NCI-H2227 (cell line): ENCODE measurements at regions not wholly inside any gene's neighbourhood (a gene's known extent, or its start where the extent isn't known, plus 50 kb on each side); places are given as distances from the start of the nearest gene placed in this dataset.

Experiments used
- DNase-seq: peaks from one replicate; lab custom pipeline; 2025; ENCODE audit not compliant: unreplicated experiment; lab: John Stamatoyannopoulos, UW

DNA sequence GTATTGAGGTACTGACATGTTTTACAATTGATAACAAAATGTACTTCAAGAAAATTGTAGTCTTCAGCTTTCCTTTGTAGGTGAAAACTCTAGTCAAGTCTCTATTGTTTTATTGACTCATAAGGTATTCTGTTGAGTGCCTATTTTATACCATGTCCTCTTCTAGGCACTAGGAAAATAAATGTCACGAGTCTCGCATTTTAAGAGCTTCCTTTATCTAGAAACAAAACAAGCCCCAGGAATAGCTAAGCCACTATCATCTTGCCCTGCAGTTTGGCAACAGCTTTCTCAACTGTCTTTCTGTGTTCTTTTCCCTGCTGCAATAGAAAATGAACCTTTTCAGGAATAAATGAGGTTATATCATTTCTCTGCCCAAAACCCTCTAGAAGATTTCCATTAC, 288.5 kb upstream of the NEGR1 start:
- no peak for DNase-seq

GRCh38 chr1:72568113-72568512, 285.8 kb upstream of the NEGR1 start:
- DNase-seq: no peak

DNA sequence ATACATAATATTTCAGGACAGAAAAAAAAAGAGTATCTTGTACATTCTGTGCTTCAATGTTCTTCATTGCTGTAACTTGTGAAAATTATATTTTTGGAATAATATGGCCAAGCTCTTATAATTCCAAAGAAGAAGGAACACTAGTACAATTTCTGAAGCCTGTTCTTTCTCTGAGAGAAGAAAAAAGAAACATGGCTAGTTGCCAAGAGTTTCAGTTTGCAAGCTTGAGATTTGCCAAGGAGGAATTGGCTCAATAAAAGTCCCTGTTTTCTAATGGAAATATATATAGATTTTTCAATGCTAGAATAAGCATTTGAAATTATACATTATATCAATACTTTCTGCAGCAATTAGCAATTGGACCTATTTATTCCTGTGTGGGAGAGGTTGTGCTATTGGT, 285.2 kb upstream of the NEGR1 start:
- DNase-seq: no peak

DNA sequence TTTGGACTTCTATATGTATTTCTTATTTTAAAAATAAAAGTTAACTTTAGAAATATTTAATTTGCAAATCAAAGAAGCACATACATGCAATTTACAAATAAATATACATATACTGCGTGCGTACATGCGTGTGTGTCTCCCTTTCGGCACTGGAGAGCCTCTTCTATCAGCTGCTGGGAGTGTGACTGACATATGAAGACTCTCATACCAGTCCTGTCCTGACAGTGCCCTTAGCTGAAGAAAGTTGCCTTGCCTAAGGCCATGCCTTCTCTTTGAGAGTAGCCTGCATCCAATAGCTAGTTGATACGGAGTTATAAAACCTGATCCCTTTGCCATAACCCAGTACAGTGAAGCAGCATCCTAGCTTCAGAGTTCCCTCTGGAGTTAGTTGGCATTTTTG, 282.4 kb upstream of the NEGR1 start:
- no peak for DNase-seq

DNA sequence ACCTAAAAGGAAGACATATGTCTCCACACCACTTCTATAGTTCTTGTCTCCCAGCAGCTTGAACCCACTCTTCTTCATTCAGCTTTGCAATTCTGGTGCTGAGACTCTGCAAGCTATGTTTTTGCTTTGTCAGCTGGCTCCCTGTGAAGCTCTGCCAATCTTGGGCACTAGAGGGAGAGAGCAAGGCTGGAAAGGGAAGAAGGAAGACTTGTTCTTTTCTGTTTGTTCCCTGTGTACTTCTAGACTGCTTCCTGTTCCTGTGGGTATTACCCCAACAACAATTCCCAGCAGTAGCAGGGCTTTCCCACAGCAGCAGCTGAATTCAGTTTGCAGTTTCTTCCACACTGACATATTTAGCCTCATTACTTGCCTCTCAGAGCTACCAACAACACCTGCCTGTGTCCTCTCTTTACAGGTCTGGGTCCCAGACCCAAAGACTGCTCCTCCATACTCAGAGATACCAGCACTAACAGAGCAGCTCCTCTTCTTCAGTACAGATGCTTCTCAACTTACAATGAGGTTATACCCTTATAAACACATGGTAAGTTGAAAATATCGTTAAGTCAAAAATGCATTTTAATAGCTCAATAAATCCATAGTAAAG, 275.2 kb upstream of the NEGR1 start:
- no peak for DNase-seq

- no peak for DNase-seq
These were observed 265.1 kb upstream of the NEGR1 start for GRCh38 chr1:72547412-72547811.

- DNase-seq: no peak
These were observed 258.3 kb upstream of the NEGR1 start for GRCh38 chr1:72540674-72541073.

DNA sequence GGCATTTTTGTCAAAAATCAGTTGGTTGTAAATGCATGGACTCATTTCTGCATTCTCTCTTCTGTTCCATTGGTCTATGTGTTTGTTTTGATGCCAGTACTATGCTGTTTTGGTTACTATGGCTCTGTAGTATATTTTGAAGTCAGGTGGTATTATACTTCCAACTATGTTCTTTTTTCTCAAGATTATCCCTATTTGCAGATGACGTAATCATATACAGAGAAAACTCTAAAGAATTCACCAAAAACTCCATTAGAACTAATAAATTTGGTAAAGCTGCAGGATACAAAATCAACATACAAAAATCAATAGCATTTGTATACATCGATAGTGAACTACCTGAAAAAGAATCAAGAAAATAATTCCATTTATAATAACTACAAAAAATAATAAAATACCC, 253.1 kb upstream of the NEGR1 start:
- DNase-seq: no peak

DNA sequence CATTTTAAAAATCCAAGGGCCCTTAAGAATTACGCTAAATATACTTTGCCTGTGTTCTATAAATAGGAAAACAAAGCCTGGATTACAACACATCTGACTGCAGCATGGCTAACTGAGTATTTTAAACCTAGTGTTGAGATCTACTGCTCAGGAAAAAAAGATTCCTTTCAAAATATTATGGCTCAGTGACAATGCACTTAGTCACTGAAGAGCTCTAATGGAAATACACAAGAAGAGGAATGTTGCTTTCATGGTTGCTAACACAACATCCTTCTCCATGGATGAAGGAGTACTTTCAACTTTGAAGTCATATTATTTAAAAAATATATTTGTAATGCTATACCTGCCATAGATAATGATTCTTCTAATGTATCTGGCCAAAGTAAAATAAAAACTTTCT, 248.3 kb upstream of the NEGR1 start:
- DNase-seq: no peak

DNA sequence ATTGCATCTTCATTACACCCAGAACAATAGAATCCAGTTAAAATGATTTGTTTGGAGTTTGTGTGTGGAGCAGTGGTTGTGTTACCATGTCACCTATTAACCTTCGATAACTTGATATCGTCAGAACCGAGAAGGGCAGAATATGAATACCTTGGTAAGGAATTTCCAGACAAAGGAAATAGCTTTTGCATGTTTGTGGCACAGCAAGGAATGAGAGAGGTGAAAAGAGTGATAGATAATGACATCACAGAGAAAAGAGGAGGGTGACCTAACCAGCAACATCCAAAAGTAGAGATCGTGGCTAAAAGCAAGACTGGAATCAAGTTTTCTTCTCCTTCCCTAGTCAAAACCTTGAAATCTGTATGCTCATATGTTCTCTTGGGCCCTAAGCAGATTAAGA, 244.6 kb upstream of the NEGR1 start:
- no peak for DNase-seq

DNA sequence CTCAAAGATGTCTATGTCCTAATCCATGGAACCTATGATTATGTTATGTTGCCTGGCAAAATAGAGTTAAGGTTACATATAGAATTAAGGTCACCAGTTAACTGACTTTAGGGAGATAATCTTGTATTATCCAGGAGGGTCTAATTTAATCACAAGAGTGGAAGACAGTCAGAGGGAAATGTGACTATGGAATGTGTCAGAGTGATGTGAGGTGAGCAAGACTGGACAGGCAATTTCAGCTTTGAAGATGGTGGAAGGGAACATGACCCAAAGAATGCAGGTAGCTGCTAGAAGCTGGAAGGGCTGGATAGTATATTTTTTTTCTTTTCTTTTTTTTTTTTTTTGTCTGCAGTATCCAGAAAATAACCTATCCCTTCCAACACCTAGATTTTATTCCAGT, 241.7 kb upstream of the NEGR1 start:
- DNase-seq: no peak

- DNase-seq: no peak
These were observed 239.3 kb upstream of the NEGR1 start for GRCh38 chr1:72521659-72522058.

DNA sequence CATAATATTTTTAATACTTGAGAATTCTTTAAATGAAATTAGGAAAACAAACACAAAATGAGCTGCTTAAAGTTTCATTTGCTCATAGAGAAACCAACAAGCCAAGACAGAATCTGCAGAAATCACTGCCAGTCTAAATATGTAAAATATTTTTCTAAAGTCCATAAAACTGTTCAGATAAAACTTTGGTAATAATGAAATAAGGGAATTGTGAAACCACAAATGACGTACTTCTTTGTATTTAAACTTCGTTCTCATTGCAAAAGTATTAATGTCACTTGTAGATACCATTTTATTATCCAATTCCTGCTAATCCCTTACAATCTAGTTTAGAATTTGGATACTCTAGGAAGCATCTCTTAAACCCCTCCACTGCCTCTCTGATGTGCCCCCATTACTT, 234.5 kb upstream of the NEGR1 start:
- DNase-seq: no peak

DNA sequence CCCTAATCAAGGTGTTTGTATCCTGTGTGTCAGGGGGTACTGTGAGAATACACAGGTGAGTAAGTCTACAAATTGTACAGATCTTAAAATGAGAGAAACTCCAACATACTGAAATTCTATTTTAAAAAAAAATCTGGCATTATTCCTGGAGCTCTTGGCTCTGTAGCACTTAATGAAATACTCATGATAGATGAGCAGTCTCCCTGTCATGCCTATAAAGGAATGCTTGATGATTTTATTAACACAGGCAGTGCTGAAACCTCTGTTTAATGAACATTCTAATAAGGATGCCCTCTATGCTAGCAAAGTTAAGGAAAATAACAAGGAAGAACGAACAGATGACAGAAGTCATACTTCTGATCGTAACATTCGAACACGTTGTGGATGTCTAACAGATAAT, 233.9 kb upstream of the NEGR1 start:
- DNase-seq: no peak

DNA sequence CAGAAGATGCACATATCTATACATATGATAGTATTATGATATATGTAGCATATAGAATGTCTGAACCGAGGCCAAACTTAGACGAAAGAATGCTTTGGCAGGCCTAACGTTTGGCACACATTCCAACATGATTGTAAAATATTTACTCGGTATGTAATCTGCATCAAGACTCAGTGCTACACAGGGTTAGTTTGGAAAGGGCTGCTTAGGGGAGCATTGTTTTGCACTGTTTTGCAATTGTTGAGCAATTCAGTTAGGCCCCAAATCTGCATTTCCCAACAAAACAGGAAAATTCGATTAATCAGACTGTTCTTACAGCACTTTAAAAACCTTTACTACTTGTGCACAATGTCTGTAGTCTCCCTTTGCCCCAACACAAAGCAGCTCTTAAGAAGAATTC, 216.0 kb upstream of the NEGR1 start:
- no peak for DNase-seq

- DNase-seq: no peak
These were observed 207.5 kb upstream of the NEGR1 start for GRCh38 chr1:72489801-72490200.

DNA sequence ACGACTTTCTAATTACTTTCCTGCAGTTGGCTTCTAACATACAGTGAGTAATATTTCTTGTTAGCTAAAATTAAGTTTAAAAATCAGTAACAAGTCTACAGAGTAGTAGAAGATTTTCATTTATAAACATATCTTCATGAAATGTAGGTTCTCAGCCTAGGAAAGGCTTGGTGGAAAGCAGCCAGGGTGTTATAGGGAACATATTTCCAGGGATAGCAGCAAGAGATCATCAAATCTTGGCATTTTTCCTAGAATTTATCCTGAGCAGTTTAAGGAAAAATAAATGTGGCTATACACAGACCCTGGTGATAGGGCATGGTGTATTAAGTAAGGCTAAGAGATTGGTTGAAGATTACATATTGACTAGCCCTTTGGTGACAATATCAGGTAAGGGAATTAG, 203.5 kb upstream of the NEGR1 start:
- no peak for DNase-seq

- DNase-seq: no peak
These were observed 201.6 kb upstream of the NEGR1 start for GRCh38 chr1:72483846-72484357.

GRCh38 chr1:72482736-72483413, 200.5 kb upstream of the NEGR1 start:
- DNase-seq: no peak

DNA sequence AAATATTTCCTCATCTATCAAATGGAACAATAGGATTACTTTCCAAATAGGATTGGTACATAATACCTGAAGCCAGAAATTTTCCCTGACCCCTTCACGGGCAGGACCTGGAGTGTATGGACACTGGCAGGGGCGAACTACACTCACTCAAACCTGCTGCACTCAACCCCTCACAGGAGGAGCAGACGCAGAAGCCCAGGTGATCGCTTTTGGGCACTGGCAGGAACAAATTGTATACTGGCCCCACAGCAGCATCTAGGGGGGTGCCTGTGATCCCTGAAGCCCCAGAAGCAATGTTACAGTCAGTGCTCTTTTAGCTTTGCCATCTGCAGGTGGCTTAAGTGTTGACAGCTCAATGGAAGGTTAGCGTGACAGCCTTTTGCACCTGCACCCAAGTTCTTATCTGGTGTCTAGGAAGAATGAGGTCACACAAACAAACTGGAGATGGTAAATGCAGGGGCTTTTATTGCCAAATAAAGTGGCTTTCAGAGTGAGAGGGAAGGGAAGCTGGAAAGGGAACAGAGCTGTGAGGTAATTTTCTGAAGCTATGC, 199.2 kb upstream of the NEGR1 start:
- no peak for DNase-seq

DNA sequence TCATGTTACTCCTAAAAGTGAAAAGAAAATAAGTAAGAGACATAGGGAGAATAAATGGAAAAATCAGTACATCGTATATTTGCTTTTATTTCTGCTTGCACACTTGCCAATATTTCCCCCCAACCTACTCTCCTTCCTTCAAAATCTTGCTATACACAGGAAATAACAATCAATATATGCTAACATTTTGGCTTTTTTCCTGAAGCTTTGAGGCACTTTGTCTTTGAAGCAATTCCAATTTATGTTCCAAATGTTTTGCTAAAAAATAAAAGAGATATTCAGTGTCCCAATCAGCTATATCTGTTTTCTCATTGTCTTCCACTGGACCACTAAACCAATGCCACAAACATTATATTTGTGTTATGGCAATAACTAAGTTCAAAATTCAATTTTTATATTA, 184.0 kb upstream of the NEGR1 start:
- no peak for DNase-seq

DNA sequence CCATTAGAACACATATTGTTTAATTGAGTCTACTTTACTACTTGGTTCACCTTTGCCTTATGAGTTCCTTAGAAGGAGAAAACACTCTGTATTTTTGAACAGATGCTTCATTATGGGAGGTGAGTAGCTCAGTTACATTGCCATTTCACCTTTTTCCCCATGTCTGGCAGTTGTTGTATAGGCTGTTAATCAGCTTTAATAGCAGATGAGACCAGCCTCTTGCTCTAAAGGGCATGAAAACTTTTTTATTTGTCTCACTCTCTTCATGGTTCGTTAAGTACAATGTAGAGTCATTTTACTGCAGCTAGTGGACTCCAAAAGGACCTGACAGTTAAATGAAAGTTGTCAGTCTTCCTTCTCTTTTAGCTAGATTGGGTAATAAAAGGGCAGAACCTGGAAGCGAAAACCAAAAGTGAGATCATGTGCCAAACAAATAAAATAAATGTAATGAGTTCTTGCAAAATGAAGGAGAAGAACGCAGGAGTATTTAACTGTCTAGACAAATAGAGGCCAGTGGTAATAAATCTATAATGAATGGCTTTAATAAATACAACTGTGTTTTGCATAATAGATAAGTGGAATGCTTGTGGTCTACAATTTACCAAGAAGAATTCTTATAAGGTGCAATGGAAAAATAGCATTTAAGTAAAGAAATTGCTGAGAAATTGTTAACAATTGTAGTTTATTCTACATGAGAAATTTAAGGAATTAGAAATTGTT, 180.0 kb upstream of the NEGR1 start:
- no peak for DNase-seq
